NCI-H128 (cell line): ENCODE measurements at regions not wholly inside any gene's neighbourhood (a gene's known extent, or its start where the extent isn't known, plus 50 kb on each side); places are given as distances from the start of the nearest gene placed in this dataset.

ENCODE experiments used
- DNase-seq: peaks from one replicate; lab custom pipeline; 2025; ENCODE audit not compliant: unreplicated experiment; lab: John Stamatoyannopoulos, UW

DNA sequence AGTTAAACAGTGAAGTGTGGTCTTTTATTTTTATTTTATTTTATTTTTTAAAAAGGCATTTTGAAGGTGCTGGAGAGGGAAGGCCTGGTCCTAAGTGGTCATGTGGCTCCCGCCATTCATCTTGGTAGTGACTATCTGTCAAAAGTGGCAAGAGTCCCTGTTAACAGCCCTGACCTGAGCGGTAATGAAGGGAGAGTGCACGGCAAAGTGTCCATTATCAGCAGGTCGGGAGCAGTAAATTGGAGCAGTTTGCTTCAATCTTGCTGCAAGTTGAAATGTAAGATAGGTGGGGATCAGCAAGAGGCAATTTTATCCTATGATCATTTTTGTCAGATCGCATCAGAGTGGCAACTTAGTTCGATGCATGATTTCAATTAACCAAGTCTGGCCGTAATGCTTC is 227.4 kb upstream of the SP4 start:
- no peak for DNase-seq

DNA sequence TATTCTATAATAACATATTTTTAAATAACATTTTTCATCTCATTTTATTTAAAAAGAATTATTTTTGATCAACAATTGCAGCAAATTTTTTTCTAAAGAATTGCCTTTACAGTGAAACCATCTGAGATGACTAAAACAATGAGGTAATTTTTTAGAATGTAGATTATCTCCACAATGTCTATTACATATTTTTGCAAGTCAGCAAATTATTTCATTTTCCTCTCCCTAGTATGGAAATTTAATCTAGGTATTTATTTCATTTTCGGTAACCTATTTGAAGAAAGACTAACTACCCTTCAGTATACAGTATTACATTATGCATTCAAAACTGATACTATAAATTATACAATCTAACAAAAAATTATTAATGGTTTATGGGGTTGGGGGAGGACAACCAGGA is 213.2 kb upstream of the SP4 start:
- DNase-seq, result no peak

DNA sequence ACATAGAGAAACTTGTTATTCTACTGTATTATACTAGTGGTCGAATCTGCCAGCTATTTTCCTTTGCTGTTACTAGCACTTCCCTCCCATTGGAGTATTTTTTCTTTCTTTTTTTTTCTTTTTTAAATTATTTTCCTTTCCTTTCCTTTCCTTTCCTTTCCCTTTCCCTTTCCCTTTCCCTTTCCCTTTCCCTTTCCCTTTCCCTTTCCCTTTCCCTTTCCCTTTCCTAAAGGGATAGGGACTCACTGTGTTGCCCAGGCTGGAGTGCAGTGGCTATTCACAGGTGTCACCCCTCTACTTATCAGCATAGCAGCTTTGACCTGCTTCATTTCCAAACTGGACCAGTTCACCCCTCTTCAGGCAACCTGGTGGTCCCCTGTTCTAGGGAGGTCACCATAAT is 212.6 kb upstream of the SP4 start:
- DNase-seq, result no peak

DNA sequence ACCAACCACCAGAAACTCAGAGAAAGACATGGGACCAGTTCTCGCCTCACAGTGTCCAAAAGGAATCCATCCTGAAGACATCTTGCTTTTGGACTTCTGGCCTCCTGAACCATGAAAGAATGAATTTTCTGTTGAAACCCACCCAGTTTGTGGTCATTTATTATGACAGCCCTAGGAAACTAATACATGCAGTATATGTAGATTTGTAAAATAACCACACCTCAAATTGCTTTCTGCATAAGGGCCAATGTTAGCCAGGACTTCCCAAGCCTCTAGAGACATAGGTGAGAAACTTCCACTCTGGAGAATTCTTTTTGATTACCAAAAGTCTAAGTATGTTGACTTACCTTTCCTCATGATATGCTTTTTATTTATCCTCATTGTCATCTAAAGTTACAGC is 210.5 kb upstream of the SP4 start:
- DNase-seq, result no peak

DNA sequence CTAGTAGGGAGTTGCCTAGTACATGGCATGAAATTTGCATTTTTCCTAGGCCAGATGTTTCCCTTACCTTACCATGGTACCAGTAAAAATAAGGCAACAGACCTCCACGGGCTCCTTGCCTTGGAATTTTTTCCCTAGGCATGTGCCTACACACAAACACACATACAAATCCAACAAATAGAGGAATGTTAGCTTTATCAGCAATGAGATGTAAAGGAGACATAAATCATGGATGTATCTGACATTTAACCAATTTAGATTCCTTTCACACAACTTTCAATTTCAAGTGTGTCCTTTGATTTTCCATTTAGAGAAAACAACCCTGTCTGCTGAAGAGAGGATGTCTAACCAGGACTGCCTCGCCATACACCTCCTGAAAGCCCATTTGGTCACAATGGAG is 209.7 kb upstream of the SP4 start:
- no peak for DNase-seq

DNA sequence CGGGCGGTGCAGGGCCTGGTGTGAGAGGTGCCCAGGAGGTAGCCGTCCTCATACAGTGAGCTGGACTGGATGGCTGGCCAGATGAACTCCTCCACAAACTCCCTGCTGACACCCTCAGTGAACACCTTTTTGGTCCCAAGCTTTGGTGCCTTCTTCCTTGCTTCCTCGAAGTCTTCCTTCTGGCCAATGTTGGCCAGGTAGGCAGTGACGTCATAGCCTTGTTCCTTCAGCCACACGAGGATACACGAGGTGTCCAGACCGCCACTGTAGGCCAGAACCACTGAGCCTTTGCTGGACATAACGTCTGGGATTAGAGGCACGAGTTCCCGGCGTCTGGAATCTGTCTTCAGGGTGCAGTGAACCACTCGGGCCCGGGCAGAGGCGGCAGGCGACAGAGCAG is 206.8 kb upstream of the SP4 start:
- no peak for DNase-seq

DNA sequence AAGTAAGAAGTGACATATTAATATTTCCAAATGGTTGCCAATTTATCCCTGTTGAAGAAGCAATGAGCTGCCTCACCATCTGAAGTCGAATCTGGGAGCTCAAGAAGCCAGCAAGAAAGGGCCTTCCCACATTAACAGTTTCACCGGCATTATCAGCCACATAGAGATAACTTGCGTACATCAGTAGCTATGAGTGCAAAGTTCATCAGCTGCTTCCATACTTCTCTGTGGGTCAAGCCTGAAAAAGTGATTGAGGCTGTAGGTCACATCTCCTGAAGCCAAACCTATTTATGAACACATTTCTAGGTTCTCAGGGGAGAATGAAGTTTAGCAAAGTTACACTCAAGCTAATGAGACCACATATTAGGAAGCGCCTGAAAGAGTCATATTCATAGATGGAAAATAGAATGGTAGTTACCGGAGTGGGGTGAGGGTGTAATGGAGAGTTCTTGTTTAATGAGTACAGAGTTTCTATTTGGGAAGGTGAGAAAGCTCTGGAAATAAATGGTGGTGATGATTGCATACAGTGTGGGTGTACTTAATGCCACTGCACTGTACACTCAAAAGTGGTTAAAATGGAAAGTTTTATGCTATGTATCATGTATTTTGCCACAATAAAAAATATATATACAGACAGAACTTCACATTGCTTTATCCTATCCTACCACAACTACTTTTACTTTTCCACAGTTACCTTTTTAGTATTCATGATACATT is 189.3 kb upstream of the SP4 start:
- no peak for DNase-seq

DNA sequence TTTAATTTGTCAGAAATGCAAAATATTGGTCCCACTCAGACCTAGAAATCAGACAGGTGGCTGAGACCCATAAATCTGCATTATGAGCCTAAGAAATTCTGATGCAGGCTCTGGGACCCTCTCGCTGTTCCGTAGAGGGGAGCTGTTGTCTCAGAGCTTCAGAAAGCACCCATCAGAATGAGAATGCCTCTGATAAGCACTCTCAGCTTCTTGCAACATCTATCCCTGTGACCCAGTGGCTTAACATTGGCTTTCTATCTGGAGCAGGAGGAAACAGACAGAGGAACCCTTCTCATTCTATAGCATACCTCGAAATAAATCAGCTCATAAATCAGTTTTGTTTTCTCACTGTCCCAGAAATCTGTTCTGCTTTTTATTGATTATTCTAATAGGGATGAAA is 184.6 kb upstream of the SP4 start:
- DNase-seq, result no peak

DNA sequence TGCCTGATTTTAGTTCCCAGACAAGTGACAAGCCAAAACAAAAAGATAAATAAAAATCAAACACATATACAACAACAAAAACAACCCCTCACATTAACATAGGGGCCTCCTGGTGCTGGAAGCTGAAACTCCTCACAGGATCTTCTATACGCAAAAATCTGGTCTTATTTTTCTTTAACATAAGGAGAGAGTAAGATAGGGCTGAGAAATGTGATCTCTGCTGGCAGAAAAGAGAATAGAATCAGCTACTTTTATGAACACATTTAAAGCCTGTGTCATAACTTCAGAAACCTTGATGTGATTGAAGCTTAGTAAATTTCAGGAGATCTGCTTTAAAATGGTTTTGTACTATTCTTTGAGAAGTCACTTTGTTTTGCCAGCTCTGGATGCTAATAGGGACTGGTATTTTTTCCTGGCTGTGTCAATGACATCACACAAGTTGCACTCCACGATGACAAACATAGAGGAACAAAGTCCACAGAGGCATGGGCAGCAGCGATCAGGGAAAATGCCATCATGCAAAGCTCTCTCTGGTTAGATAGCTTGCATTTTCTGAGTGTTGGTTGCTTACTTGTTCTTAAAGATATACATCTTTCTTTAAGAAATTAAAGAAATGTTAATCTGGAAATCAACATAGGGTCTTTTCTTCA is 176.6 kb upstream of the SP4 start:
- DNase-seq, result no peak

DNA sequence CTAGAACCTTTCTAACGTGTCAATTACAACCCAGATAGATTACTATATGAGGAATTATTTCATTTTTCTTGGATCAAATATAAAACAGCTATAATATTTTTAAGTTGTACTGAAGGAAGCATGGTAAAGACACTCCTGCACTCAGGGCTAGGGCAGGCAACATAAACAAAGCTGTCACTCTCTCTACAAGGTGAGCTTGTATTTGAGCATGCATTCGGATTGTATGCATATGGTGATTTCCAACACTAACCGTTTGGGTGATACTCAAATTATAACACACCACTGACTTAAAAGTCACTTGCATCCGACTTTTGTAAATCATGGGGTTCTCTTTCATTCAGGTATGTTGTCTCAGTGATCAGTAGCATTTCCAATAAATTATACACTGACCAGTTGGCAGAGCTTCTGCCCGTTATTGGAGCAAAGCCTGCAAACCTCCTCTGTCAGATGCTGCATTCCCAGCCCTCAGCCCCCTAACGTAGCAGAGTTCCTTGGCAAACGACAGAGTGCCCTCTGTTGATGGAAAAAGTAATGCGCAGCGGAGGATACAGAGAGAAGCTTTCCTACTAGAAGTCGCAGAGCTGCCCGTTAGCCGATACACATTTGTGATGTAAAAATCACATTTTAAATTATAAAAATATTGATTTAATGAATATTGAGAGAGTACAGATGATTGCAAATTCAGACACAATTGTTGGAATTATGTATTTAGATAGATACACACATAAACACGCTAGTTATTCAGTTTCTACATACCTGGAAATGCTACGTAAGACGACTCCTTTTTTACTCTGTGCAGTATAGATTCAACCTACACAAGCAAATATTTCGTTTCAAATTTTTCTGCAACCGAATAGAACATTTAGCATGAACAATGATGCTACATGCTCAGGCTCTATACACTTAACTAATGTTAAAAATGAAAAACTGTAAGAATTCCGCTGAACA is 173.9 kb upstream of the SP4 start:
- DNase-seq, result peak; percentile 69

DNA sequence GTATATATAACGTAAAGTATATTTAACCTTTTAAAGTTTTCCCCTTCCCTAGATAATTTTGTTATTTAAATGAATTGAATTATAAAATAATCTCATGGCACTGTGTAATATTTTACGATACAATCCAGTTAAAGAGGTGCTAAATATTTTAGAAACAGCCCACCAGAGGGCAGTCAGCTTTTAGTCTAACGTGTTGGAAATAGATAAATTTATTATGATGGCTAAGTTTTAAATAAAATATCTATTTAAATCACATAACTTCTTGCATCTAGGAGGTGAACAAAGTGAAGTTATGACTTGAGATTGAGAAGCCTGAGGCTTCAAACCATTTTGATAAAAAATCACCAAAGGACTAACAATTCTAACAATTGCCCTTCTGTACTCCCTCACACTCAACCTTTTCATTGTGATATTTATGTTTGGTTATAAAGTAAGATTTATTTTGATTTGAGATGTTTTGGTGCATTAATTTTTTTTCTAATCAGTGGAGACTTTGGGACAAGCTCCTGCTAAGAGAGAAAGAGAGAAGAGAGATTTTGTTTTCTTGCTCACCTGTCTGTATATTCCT is 171.5 kb upstream of the SP4 start:
- peak; percentile 26 for DNase-seq

DNA sequence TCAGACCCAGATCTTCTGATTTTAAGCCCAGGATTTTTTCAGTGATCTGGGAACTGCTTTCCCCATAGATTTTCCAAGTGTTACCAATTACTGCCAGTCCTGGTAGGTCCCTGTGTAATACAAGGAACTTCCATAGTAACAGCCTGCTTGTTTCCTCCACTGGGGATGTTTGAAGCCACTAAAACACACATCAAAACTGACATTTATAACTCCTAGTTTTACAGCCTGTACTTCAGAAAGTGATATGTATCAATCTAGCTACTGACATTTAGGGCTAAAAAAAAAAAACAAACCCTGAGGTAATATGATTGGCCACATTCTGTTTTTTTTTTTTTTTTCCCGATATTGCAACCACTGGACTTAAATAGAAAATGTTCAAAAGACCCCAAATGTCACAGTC is 166.9 kb upstream of the SP4 start:
- no peak for DNase-seq

DNA sequence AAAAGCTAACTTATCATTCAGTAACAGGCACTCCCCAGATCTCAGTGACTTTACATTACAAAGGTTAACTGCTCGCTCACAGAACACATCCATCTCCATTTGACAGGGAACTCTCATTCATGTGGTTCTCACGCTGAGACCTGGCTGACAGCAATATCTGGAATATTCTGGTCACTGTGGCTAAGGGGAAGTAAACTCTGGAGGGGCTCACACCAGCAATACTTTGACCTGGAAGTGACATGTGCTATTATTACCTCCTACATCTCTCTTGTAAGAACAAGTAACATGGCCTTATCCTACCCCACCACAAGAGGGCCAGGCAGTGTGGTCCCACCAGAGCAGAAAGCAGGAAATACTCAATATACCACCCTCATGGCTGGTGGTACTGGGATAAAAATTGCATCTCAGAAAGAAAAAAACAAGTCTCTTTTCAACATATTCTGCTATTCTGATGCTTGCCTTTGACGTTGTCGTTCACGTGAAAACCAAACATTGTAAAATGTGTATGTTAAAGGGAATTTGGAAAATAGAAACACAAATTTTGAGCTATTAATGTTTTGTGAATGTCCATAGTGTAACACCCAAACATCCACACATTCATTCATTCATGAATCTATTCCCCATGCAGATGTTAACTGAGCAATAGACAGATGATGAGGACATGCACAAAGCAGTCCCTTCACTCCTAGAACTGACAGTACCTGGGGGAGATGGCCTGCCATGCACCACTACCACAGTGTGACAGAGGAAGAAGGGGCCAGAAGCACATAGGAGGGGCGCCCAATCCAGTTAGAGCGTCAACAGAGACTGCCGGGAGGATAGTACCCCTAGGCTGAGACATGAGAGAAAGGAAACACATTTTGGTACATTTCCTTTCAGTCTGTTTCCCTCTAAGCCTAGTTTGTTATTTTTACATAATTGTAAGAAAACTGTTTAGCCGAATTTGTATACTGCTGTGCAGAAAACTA is 166.0 kb upstream of the SP4 start:
- peak; percentile 11 for DNase-seq

DNA sequence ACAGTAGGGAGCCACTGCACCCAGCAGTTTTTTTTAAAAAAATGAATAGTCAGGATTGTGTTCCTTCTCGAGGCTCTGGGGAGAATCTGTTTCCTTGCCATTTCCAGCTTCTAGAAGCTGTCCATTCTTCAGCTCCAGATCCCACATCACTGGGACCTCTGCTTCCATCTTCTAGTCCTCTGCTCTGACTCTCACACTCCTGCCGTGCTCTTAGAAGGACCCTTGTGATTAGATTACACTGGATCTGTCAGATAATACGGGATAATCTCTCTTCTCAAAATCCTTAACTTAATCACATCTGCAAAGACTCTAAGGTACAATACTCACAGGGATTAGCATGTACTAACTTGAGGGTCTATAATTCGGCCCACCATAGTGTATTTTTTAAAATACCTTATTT is 158.9 kb upstream of the SP4 start:
- DNase-seq, result no peak

DNA sequence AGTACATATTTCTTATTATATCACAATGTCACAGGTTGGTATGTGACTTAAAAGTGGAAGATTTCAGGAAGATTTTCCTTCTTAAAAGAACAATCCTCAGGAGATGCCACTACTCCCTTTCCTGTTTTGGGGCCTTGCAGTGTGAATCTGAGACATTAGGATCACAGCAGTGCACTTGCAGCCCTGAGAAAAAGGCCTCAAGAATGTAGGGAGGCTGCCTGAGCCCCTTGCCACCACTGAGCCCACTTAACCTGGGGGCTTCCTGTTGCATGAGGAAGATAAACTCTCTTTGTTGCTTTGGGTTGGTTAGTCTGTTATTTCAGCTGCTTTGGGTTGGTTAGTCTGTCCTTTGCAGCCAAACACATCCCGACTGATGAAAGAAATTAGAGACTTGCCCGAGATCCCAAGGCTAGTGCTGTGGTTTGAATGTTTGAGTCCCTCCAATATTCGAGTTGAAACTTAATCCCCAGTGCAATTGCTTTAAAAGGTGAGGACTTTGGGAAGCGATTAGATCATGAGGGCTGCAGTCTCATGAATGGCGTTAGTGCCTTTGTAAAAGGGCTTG is 151.3 kb upstream of the SP4 start:
- no peak for DNase-seq

DNA sequence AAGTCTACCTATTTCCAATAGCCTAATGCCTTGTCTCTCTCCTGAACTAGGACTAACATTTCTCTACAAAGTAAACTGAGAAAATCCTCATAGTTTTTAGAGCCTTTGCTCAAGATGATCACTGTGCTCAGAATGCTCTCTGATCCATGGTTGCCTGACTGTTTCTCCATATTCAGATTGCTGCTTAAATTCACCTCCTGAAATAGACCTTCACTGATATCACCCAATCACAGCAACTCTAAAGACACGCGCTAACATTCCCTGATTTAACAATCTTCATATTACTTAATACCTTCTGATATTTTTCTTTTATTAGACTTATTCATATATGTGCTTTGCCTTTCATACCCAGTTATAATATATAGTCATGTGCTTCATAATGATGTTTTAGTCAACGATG is 148.9 kb upstream of the SP4 start:
- no peak for DNase-seq

DNA sequence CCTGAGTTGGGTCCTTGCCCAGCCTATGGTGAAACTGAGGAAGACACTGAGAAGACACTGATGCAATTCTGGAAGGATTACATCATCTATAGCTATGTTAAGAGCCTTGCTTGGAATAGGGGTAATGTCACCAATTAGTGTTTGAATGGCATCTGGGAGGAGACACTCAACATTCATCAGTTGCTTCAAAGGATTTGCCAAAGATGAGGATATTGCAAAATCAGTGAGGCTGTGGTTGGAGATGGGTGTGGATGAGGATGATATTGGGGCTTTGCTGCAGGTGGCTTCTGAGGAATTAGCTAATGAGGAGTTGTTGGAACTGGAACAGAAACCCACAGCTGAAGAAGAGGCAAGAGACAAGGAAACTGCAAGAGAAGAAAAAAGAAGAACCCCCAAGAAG is 146.7 kb upstream of the SP4 start:
- DNase-seq, result no peak

DNA sequence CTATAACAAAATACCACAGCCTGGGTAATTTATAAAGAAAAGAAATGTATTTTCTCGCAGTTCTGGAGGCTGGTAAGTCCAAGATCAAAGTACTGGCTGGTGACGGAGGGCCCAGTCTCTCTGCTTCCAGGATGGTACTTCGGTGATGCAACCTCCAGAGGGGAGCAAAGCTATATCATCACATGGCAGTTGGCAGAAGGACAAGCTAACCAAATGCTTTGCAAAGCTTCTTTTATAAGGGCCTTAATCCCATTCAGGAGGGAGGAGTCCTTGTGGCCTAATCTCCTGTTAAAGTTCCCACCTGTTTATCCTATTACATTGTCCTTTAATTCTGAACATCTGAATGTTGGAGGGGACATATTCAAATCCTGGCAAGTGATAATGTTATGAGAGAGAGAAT is 134.1 kb upstream of the SP4 start:
- DNase-seq, result no peak

DNA sequence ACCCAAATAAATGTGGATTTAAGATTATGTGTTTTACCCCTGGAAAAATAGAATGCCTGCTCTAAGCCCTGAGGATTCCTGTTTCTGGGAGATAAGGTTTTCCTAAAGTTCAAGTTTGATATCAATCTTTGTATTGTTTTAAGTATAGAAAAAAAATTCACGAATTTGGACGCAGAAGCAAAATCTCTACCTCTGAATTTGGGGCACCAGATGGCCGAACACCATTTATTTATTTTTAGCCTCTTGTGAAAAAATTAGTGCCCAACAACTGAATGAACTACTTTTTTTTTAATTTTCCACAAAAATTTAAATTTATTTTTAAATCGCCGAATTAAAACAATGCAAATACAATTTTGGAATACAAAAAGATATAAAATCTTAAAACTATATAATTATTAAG is 128.1 kb upstream of the SP4 start:
- DNase-seq, result no peak

DNA sequence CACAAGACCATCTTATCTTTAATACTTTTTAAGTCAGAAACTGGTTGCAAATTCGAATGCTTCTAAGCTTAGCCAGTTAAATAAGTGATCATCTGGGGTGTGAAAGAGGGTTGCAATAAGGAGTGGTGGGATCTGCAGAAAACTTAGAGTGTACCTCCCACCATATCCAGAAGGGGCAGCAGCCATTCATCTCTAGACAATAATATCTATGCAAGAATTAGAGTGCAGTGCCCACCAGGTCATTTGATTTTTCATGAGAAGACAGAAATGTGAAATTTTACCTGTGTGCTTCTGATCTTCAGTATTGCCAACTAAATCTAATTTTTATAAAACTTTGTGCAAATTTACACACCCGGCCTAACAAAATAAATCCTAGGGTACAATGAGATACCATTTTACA is 127.2 kb upstream of the SP4 start:
- no peak for DNase-seq
